GM23338 (cell line): ENCODE measurements at regions not wholly inside any gene's neighbourhood (a gene's known extent, or its start where the extent isn't known, plus 50 kb on each side); places are given as distances from the start of the nearest gene placed in this dataset.

ENCODE experiments used
- ATAC-seq: fragments of 200-7000 bp; cut with Tn5 transposase; 3 replicates; pipeline ENCODE4 v1.9.1; 2020
- DNase-seq: peaks from one replicate; pipeline ENCODE4 v3.0.0-alpha.2; 2015; ENCODE audit warnings: low spot score
- H2AFZ ChIP-seq: fragments of 200-600 bp; sonication (generic); 2 replicates; pipeline ENCODE4 v1.8.0; 2016; ENCODE audit warnings: antibody characterized with exemption, mild to moderate bottlenecking, moderate library complexity
- H3F3A ChIP-seq: fragments of 200-600 bp; sonication (generic); replicated peaks from 2 replicates; pipeline ENCODE4 v1.8.0; 2017; ENCODE audit warnings: antibody characterized with exemption, mixed run types, low read depth
- H3K27ac ChIP-seq: fragments of 200-600 bp; sonication (generic); 2 replicates; pipeline ENCODE4 v1.6.1; 2016; ENCODE audit warnings: low read depth
- H3K27me3 ChIP-seq: fragments of 200-600 bp; sonication (generic); 2 replicates; pipeline ENCODE4 v1.8.0; 2016; ENCODE audit warnings: mild to moderate bottlenecking, mixed run types, moderate library complexity; ENCODE audit not compliant: insufficient read depth
- H3K36me3 ChIP-seq: fragments of 200-600 bp; sonication (generic); 2 replicates; pipeline ENCODE4 v1.8.0; 2016; ENCODE audit warnings: mild to moderate bottlenecking; ENCODE audit not compliant: insufficient read depth
- H3K4me1 ChIP-seq: fragments of 200-600 bp; sonication (generic); 2 replicates; pipeline ENCODE4 v1.8.0; 2016; ENCODE audit warnings: mild to moderate bottlenecking, moderate library complexity; ENCODE audit not compliant: insufficient read depth
- H3K4me2 ChIP-seq: fragments of 200-600 bp; sonication (generic); 2 replicates; pipeline ENCODE4 v1.7.1; 2017; ENCODE audit warnings: mixed run types
- H3K4me3 ChIP-seq: fragments of 200-600 bp; sonication (generic); 2 replicates; pipeline ENCODE4 v1.6.1; 2016; ENCODE audit warnings: mixed run types
- H3K79me2 ChIP-seq: fragments of 200-600 bp; sonication (generic); replicated peaks from 2 replicates; pipeline ENCODE4 v1.8.0; 2017; ENCODE audit warnings: mild to moderate bottlenecking; ENCODE audit not compliant: insufficient read depth
- H3K9me2 ChIP-seq: fragments of 200-600 bp; sonication (generic); 2 replicates; pipeline ENCODE4 v1.8.0; 2017; ENCODE audit not compliant: insufficient read depth
- H4K20me1 ChIP-seq: fragments of 200-600 bp; sonication (generic); replicated peaks from 2 replicates; pipeline ENCODE4 v1.8.0; 2017; ENCODE audit warnings: mild to moderate bottlenecking; ENCODE audit not compliant: insufficient read depth
- H3K27ac Mint-ChIP-seq: 2 replicates; pipeline ENCODE4 v1.8.0; 2020; ENCODE audit warnings: inconsistent platforms, mild to moderate bottlenecking, moderate library complexity, mixed read lengths
- H3K27me3 Mint-ChIP-seq: 3 replicates; pipeline ENCODE4 v1.8.0; 2022; ENCODE audit warnings: low read depth, mild to moderate bottlenecking, moderate library complexity, mixed read lengths, inconsistent platforms; ENCODE audit not compliant: insufficient read depth, poor library complexity
- H3K36me3 Mint-ChIP-seq: 3 replicates; pipeline ENCODE4 v1.8.0; 2021; ENCODE audit warnings: low read depth, mild to moderate bottlenecking, inconsistent platforms, moderate library complexity, mixed read lengths
- H3K4me1 Mint-ChIP-seq: 3 replicates; pipeline ENCODE4 v1.8.0; 2020; ENCODE audit warnings: mild to moderate bottlenecking, inconsistent platforms, mixed read lengths
- H3K4me3 Mint-ChIP-seq: 3 replicates; pipeline ENCODE4 v1.8.0; 2021; ENCODE audit warnings: moderate library complexity, mild to moderate bottlenecking, inconsistent platforms, mixed read lengths
- H3K9me3 Mint-ChIP-seq: 3 replicates; pipeline ENCODE4 v1.8.0; 2020; ENCODE audit warnings: moderate library complexity, mild to moderate bottlenecking, inconsistent platforms, mixed read lengths
- CREB1 ChIP-seq: fragments of 250-450 bp; sonication (Bioruptor Pico); IDR thresholded peaks from 2 replicates; pipeline ENCODE4 v1.5.0; 2020; ENCODE audit warnings: low read depth, mild to moderate bottlenecking, moderate library complexity
- CTCF ChIP-seq, 2 experiments: fragments of 200-600 bp in 1 of 2; sonication (generic) in 1 of 2; conservative IDR thresholded peaks; 2 replicates each; pipeline versions ENCODE4 v1.5.1 to v1.6.1; 2016 to 2017; ENCODE audit warnings: antibody characterized with exemption in 2 of 2, low read depth in 2 of 2, mild to moderate bottlenecking in 2 of 2, moderate library complexity in 1 of 2
- ETS1 ChIP-seq: IDR thresholded peaks from 2 replicates; pipeline ENCODE4 v1.6.1; 2016; ENCODE audit warnings: antibody characterized with exemption
- EZH2 ChIP-seq: fragments of 200-600 bp; sonication (generic); IDR thresholded peaks from one replicate; pipeline ENCODE4 v1.8.0; 2017; ENCODE audit warnings: antibody characterized with exemption, mild to moderate bottlenecking, low read depth; ENCODE audit not compliant: unreplicated experiment
- EZH2phosphoT487 ChIP-seq: fragments of 200-600 bp; sonication (generic); IDR thresholded peaks from one replicate; pipeline ENCODE4 v1.8.1; 2018; ENCODE audit warnings: antibody characterized with exemption; ENCODE audit not compliant: unreplicated experiment
- JUNB ChIP-seq: IDR thresholded peaks from one replicate; pipeline ENCODE4 v1.6.1; 2016; ENCODE audit warnings: antibody characterized with exemption; ENCODE audit not compliant: unreplicated experiment
- NANOG ChIP-seq: IDR thresholded peaks from 2 replicates; pipeline ENCODE4 v1.6.1; 2016; ENCODE audit warnings: antibody characterized with exemption, borderline replicate concordance
- POLR2AphosphoS5 ChIP-seq: IDR thresholded peaks from 2 replicates; pipeline ENCODE4 v1.6.1; 2016; ENCODE audit warnings: antibody characterized with exemption, low read depth
- STAT1 ChIP-seq: IDR thresholded peaks from one replicate; pipeline ENCODE4 v1.6.1; 2016; ENCODE audit warnings: antibody characterized with exemption; ENCODE audit not compliant: unreplicated experiment
- ZNF114 ChIP-seq: fragments of 250-450 bp; sonication (Bioruptor Pico); IDR thresholded peaks from 2 replicates; pipeline ENCODE4 v1.5.0; 2020; ENCODE audit warnings: mild to moderate bottlenecking, moderate library complexity
- ZNF331 ChIP-seq: fragments of 250-450 bp; sonication (Bioruptor Pico); IDR thresholded peaks from 2 replicates; pipeline ENCODE4 v1.5.0; 2020; ENCODE audit warnings: low read depth, mild to moderate bottlenecking, moderate library complexity
- TF ChIP-seq, protein P1 (sequence below): IDR thresholded peaks from one replicate; pipeline ENCODE4 v1.6.1; 2018; ENCODE audit warnings: antibody characterized with exemption; ENCODE audit not compliant: unreplicated experiment
- TF ChIP-seq, protein P2 (sequence below): fragments of 250-450 bp; sonication (Bioruptor Pico); IDR thresholded peaks from 2 replicates; pipeline ENCODE4 v1.5.0; 2020; ENCODE audit warnings: mild to moderate bottlenecking, moderate library complexity

GRCh38 chr1:21344098-21344749 is 54.0 kb upstream of the ECE1 start:
- no peak for TF ChIP-seq NANOG
- TF ChIP-seq JUNB: no peak
- TF ChIP-seq ZNF331 (CRISPR knock-in tag): no peak
- TF ChIP-seq POLR2AphosphoS5: no peak
- TF ChIP-seq, protein P1, sequence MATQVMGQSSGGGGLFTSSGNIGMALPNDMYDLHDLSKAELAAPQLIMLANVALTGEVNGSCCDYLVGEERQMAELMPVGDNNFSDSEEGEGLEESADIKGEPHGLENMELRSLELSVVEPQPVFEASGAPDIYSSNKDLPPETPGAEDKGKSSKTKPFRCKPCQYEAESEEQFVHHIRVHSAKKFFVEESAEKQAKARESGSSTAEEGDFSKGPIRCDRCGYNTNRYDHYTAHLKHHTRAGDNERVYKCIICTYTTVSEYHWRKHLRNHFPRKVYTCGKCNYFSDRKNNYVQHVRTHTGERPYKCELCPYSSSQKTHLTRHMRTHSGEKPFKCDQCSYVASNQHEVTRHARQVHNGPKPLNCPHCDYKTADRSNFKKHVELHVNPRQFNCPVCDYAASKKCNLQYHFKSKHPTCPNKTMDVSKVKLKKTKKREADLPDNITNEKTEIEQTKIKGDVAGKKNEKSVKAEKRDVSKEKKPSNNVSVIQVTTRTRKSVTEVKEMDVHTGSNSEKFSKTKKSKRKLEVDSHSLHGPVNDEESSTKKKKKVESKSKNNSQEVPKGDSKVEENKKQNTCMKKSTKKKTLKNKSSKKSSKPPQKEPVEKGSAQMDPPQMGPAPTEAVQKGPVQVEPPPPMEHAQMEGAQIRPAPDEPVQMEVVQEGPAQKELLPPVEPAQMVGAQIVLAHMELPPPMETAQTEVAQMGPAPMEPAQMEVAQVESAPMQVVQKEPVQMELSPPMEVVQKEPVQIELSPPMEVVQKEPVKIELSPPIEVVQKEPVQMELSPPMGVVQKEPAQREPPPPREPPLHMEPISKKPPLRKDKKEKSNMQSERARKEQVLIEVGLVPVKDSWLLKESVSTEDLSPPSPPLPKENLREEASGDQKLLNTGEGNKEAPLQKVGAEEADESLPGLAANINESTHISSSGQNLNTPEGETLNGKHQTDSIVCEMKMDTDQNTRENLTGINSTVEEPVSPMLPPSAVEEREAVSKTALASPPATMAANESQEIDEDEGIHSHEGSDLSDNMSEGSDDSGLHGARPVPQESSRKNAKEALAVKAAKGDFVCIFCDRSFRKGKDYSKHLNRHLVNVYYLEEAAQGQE: no peak
- TF ChIP-seq EZH2phosphoT487: no peak
- TF ChIP-seq EZH2: no peak
- TF ChIP-seq ZNF114: no peak
- no peak for TF ChIP-seq CTCF (conservative IDR thresholded peaks at IDR 0.05; ENCODE audit: low read depth in 2 of 2)
- TF ChIP-seq, protein P2, sequence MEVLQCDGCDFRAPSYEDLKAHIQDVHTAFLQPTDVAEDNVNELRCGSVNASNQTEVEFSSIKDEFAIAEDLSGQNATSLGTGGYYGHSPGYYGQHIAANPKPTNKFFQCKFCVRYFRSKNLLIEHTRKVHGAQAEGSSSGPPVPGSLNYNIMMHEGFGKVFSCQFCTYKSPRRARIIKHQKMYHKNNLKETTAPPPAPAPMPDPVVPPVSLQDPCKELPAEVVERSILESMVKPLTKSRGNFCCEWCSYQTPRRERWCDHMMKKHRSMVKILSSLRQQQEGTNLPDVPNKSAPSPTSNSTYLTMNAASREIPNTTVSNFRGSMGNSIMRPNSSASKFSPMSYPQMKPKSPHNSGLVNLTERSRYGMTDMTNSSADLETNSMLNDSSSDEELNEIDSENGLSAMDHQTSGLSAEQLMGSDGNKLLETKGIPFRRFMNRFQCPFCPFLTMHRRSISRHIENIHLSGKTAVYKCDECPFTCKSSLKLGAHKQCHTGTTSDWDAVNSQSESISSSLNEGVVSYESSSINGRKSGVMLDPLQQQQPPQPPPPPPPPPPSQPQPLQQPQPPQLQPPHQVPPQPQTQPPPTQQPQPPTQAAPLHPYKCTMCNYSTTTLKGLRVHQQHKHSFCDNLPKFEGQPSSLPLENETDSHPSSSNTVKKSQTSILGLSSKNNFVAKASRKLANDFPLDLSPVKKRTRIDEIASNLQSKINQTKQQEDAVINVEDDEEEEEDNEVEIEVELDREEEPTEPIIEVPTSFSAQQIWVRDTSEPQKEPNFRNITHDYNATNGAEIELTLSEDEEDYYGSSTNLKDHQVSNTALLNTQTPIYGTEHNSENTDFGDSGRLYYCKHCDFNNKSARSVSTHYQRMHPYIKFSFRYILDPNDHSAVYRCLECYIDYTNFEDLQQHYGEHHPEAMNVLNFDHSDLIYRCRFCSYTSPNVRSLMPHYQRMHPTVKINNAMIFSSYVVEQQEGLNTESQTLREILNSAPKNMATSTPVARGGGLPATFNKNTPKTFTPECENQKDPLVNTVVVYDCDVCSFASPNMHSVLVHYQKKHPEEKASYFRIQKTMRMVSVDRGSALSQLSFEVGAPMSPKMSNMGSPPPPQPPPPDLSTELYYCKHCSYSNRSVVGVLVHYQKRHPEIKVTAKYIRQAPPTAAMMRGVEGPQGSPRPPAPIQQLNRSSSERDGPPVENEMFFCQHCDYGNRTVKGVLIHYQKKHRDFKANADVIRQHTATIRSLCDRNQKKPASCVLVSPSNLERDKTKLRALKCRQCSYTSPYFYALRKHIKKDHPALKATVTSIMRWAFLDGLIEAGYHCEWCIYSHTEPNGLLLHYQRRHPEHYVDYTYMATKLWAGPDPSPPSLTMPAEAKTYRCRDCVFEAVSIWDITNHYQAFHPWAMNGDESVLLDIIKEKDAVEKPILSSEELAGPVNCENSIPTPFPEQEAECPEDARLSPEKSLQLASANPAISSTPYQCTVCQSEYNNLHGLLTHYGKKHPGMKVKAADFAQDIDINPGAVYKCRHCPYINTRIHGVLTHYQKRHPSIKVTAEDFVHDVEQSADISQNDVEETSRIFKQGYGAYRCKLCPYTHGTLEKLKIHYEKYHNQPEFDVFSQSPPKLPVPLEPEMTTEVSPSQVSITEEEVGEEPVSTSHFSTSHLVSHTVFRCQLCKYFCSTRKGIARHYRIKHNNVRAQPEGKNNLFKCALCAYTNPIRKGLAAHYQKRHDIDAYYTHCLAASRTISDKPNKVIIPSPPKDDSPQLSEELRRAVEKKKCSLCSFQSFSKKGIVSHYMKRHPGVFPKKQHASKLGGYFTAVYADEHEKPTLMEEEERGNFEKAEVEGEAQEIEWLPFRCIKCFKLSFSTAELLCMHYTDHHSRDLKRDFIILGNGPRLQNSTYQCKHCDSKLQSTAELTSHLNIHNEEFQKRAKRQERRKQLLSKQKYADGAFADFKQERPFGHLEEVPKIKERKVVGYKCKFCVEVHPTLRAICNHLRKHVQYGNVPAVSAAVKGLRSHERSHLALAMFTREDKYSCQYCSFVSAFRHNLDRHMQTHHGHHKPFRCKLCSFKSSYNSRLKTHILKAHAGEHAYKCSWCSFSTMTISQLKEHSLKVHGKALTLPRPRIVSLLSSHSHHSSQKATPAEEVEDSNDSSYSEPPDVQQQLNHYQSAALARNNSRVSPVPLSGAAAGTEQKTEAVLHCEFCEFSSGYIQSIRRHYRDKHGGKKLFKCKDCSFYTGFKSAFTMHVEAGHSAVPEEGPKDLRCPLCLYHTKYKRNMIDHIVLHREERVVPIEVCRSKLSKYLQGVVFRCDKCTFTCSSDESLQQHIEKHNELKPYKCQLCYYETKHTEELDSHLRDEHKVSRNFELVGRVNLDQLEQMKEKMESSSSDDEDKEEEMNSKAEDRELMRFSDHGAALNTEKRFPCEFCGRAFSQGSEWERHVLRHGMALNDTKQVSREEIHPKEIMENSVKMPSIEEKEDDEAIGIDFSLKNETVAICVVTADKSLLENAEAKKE (CRISPR knock-in tag): no peak
- no peak for TF ChIP-seq CREB1
- no peak for TF ChIP-seq ETS1
- no peak for TF ChIP-seq STAT1
- Histone ChIP-seq H2AFZ (no peak overlapping the region), H3K27me3 (peaks cover 32% of the 10 kb centered on the region), H3K4me2 (peak overlapping the region; percentile 92), H3K27ac (no peak overlapping the region), H3K9me2 (no peaks in the 10 kb centered on the region), H3K4me1 (peaks cover 18% of the 10 kb centered on the region), H3K36me3 (no peaks in the 10 kb centered on the region), H3F3A (no peaks in the 10 kb centered on the region), H3K4me3 (peak overlapping the region; percentile 87), H4K20me1 (peaks cover 13% of the 10 kb centered on the region), H3K79me2 (peaks cover 33% of the 10 kb centered on the region)
- Mint-ChIP-seq H3K4me1 (peaks cover 21% of the 10 kb centered on the region), H3K27ac (no peak overlapping the region), H3K36me3 (no peaks in the 10 kb centered on the region), H3K4me3 (peak overlapping the region; percentile 81), H3K27me3 (peaks cover 24% of the 10 kb centered on the region), H3K9me3 (no peaks in the 10 kb centered on the region)
- ATAC-seq: no peak; the same call in 2 of the 3 replicates
- DNase-seq: no peak
